ENCODE measurements at regions not wholly inside any gene's neighbourhood (a gene's known extent, or its start where the extent isn't known, plus 50 kb on each side); places are given as distances from the start of the nearest gene placed in this dataset.
"Not testable (repeated sequence)": the region's sequence is repeated elsewhere in the genome, so short reads cannot be mapped to it uniquely, and the experiment has no call there.

DNA sequence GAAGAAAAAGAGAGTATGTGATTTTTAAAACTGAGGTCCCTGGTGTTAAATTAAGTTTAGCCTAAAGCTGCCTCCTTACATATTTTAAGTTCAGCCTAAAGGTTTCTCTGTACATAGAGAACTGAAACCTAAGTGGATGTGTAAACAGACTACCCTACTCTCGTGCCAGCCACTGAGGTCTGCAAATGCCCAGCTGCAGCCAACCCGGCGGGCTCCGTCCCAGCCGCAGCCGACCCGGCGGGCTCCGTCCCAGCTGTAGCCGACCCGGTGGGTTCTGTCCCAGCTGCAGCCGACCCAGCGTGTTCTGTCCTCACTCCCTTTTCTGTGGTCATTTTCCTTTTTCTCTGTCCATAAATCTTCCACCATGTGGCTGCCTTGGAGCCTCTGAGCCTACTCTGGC lies 97.2 kb upstream of the SFSWAP start:
- DNase-seq (ENCODE audit: low read depth, low spot score): no peak

- no peak for DNase-seq (ENCODE audit: low read depth, low spot score)
Observed at GRCh38 chr12:131615326-131616042, 95.4 kb upstream of the SFSWAP start.

- DNase-seq (ENCODE audit: low read depth, low spot score): no peak
Observed at GRCh38 chr12:131616043-131616700, 94.7 kb upstream of the SFSWAP start.

- DNase-seq (ENCODE audit: low read depth, low spot score): no peak
Observed at GRCh38 chr12:131616738-131617137, 94.2 kb upstream of the SFSWAP start.

GRCh38 chr12:131617179-131617578 lies 93.7 kb upstream of the SFSWAP start:
- DNase-seq (ENCODE audit: low read depth, low spot score): no peak

DNA sequence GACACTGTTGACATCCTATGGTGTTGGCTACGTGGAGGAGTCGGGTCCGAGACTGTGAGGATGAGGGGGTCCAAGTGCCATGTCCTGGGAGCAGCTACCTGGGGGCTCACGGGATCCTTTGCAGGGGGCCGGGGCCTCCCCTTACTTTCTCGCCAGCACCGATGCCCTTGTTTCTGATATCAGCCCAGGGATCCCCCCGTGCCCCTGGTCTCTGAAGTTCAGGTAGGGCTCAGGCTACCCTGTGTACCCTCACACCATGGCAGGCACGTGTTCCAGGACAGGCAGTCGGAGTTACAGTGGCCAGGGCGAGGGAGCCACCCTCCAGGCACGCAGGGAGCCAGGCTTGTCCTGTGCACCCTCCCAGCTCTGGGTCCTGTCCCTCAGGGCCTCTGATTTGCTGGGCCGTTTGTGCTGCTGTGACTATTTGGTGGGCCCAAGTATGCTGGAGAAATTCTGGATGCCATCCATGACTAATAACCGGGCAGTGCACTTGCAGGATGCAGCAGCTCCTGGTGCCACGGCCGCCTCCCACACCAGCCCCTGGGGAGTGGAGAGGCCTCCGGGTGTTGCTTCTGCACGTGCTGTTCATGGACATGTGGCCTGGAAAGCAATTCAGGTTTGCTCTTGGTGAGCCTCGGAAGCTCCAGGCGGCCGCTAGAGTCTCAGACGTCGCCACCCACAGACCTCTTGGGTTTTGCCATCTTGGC lies 93.1 kb upstream of the SFSWAP start:
- DNase-seq (ENCODE audit: low read depth, low spot score): no peak

DNA sequence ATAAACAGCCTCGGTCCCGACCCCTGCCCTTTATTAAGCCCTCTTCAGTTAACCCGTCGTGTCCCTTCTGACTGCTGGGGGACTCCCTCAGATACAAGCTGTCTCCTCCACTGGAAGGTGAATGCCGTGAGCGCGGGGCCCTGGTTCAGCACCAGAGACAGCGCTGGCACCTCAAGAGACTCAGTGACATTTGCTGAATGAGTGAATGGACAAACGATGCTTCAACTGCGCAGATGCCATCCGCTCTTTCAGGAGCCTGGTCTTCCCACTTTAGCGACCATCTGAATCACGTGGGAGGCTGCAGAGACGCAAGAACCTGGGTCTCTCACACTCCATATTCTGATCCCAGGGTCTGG lies 92.6 kb upstream of the SFSWAP start:
- DNase-seq (ENCODE audit: low read depth, low spot score): no peak

DNA sequence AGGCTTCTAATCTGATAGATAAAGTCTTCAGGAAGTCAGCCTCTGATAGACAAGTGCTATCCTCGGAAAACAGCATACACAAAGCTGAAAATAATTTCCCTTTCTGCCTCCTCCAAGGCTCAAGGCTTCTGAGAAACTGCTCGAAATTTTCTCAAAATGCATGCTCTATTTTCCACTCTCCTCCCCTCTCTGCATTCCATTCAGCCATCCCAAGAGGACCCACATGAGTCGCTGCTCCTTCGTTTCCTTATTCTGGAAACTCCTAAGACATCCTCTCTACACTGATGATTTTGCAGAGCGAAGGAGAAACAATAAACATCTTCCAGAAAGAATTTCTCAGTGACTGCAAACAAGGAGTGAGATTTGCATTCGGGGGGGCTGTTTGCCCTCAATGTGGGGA lies 92.2 kb upstream of the SFSWAP start:
- no peak for DNase-seq (ENCODE audit: low read depth, low spot score)

DNA sequence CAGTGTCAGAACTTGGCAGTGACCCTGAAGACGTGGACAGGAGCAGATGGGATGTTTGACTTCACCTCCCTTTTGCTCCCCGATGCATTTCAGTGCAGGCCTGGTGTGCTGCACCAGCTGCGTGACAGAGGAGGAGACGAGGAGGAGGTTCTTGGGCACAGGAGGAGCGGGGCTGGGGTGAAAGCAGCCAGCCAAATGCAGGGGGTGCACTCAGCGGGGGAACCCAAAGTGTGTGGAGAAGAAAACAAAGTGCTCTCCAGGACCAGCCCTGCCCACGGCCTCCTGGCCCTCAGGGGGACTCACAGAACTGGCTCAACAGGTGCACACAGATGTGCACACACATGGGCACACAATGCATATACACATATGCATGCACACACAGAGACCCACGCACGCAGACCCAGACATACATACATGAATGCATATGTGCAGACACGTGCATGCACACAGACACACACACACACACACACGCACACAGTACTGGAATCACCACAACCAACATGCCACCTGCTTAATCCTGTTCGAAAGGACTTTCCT lies 91.7 kb upstream of the SFSWAP start:
- DNase-seq (ENCODE audit: low read depth, low spot score): no peak

DNA sequence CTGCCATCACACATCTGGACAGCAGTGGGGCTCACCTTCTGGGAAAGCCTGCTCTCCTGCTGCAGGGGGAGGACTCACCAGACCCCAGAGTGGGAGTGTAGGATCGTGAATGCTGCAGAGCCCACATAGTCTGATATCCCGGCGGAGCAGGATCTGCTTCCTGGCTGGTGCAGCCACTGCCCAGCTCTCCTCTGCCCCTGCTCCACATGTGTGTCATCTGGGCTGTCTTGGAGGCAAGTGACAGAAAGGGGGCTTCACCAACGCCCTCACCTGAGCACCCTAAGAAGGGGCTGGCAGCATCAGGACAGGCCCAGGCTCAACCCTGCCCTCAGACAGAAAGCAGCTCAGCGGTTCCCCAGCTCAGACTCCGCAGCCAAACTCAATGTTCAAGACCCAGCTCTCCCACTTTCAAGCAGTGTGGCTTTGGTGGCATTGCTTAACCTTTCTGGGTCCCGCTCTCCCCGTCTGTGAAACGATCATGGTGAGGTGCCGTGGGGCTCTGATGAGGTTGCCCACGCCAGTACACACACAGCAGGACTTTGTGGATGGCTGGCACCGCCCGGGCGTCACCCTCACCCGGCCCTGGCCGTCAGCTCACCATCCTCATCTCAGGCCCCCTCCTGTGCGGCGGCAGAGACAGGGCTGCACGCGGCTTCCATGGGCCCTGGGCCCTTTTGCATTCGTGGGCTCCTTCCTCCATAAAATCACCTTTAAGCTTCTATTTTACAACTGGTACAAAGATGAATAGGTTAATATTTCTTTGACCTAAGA lies 91.0 kb upstream of the SFSWAP start:
- DNase-seq (ENCODE audit: low read depth, low spot score): no peak

- no peak for DNase-seq (ENCODE audit: low read depth, low spot score)
Observed at GRCh38 chr12:131620520-131620919, 90.4 kb upstream of the SFSWAP start.

GRCh38 chr12:131620946-131621681 lies 89.8 kb upstream of the SFSWAP start:
- no peak for DNase-seq (ENCODE audit: low read depth, low spot score)

DNA sequence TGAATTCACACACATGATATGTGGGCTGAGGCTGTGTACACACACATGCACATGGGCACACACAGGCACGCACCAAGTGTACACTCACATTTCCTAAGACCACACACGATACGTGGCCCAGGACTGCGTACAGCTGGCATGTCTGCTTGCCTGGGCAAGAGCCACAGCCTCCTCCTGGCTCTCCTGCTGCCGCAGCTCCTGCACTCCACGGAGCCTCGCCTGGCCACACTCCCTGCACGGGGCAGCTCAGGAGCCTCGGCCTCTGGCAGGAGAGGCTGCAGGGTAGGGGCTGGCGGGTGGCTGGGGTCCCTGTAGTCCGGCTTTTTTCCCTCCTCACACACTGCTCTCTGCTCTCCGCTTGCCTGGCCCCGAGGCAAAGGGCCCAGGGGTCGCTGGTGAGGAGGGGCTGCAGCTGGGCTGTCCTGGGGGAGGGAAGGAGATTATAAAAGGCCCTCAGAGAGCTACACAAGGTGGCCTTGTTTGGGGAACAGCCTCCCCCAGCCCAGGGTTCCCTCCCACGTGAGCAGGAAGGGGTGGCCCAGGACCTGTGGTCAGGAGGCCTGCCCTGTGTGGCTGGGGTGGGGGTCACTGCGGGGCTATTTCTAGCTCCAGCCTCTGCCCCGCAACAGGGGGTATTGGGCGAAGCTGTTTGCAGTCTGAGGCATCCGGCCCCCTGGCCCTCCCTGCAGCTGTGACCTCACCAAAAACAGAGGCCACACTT lies 89.0 kb upstream of the SFSWAP start:
- no peak for DNase-seq (ENCODE audit: low read depth, low spot score)

GRCh38 chr12:131622422-131622955 lies 88.4 kb upstream of the SFSWAP start:
- DNase-seq (ENCODE audit: low read depth, low spot score): no peak

GRCh38 chr12:131623404-131624368 lies 87.2 kb upstream of the SFSWAP start:
- DNase-seq (ENCODE audit: low read depth, low spot score): not testable (repeated sequence)

- not testable (repeated sequence) for DNase-seq (ENCODE audit: low read depth, low spot score)
Observed at GRCh38 chr12:131624369-131624739, 86.5 kb upstream of the SFSWAP start.

- not testable (repeated sequence) for DNase-seq (ENCODE audit: low read depth, low spot score)
Observed at GRCh38 chr12:131624756-131625501, 86.0 kb upstream of the SFSWAP start.

DNA sequence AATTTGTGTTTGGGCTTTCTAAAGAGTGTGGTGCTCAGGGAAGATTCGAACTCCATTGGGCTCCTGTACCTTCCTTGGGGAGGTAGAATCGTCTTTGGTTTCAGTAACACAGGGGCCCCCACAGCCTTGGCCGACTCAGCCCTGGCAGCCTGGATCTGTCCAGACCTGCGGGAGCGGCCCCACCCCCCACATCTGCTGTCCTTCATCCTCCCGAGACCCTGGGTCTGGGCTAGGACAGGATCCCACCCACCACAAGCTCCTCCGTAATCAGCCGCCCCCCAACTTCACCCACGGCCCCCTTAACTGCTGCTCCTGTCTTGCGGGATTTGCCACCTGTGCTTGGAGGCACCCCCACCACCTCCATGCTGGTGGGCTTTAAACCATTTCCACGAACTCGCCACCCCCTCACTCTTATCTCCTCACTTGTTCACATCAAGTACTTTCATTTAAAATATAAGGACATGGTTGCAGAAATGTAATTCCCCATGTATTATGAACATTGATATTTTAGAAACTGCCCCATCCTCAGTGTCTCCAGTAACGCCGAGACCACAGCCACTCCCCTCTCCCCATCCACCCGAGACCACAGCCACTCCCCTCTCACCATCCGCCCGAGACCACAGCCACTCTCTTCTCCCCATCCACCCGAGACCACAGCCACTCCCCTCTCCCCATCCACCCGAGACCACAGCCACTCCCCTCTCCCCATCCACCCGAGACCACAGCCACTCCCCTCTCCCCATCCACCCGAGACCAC lies 84.7 kb upstream of the SFSWAP start:
- DNase-seq (ENCODE audit: low read depth, low spot score): not testable (repeated sequence)
